ENCODE measurements at regions not wholly inside any gene's neighbourhood (a gene's known extent, or its start where the extent isn't known, plus 50 kb on each side); places are given as distances from the start of the nearest gene placed in this dataset.

DNA sequence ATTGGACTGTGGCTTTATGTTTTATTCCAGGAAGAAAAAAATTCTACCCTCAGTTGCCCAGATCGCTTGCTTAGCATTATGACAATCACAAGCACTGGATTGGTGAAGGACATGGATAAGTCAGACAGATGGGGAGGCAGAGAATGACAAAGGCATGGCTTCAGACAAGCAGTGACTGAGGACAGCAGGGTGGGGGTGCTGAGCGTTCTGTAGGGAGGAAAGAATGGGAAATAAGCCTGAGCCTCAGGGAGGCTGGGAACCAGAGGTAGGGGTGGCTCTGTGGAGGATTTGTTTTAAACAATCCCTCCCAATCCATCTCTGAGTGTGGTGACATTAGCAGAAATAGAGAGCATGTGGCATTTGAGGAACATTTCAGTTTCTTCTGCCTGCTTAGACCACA lies 896.9 kb downstream of the CCSER2 start:
- no peaks in the 10 kb centered on the region for H3K4me1 ChIP-seq
- H3K4me3 ChIP-seq = no peak overlapping the region
- no peak for DNase-seq
- intact Hi-C loops (cut with DNase I) = no loop called here
- WGBS, 2 donors = 69 to 74% methylated on average over 2 of the region's 2 CpGs
- H3K36me3 ChIP-seq = no peaks in the 10 kb centered on the region
- H3K27ac ChIP-seq = no peak overlapping the region
- no peaks in the 10 kb centered on the region for H3K9me3 ChIP-seq
- TF ChIP-seq, protein P1, sequence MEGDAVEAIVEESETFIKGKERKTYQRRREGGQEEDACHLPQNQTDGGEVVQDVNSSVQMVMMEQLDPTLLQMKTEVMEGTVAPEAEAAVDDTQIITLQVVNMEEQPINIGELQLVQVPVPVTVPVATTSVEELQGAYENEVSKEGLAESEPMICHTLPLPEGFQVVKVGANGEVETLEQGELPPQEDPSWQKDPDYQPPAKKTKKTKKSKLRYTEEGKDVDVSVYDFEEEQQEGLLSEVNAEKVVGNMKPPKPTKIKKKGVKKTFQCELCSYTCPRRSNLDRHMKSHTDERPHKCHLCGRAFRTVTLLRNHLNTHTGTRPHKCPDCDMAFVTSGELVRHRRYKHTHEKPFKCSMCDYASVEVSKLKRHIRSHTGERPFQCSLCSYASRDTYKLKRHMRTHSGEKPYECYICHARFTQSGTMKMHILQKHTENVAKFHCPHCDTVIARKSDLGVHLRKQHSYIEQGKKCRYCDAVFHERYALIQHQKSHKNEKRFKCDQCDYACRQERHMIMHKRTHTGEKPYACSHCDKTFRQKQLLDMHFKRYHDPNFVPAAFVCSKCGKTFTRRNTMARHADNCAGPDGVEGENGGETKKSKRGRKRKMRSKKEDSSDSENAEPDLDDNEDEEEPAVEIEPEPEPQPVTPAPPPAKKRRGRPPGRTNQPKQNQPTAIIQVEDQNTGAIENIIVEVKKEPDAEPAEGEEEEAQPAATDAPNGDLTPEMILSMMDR (IDR thresholded peaks at IDR 0.05) = no peak
- no peak for TF ChIP-seq POLR2A (IDR thresholded peaks at IDR 0.05)
- no peaks in the 10 kb centered on the region for H3K27me3 ChIP-seq

DNA sequence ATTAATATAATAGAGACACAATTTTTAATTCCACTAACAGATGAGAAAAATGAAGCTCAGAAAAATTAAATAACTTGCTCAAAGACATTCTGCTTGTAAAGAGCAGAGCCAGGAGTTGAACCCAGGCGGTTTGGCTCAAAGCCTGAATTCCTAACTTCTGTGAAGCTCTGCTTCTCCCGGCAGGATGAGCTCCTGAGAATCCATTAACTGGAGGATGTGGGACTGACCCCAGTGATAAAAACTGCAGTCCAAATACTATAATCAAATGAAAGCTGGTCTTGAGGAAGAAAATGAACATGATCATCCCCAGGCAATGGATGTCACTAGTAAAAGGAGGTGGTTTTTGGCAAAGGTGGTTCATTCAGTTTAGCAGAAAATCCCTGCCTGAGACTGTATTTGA lies 898.2 kb downstream of the CCSER2 start:
- Histone ChIP-seq H3K4me1 (no peaks in the 10 kb centered on the region), H3K27ac (no peak overlapping the region), H3K27me3 (no peaks in the 10 kb centered on the region), H3K4me3 (no peak overlapping the region), H3K36me3 (no peaks in the 10 kb centered on the region), H3K9me3 (no peaks in the 10 kb centered on the region)
- intact Hi-C loops (cut with DNase I) = no loop called here
- 48 to 51% methylated on average over 2 of the region's 2 CpGs for WGBS, 2 donors
- no peak for DNase-seq
- no peak for TF ChIP-seq POLR2A (IDR thresholded peaks at IDR 0.05)
- TF ChIP-seq, protein P1 (IDR thresholded peaks at IDR 0.05) = no peak

DNA sequence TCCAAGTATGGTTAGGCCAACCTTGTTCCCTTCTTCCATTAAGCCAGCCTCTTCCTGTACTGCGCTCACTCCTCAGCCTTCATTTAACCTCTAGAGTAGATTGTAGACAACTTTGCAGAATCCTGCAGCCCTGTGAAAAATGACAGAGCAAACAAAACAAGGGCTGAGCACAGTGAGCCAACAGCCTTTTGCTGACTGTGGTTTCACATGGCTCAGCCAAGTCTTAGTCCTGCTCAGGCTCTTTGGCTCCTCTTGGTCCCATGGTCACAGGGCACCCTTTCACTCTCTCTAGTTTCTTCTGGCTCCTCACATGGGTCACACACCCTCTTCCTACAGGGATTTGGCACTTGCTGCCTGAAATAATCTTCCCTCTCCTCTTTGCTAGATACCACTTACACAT lies 900.3 kb downstream of the CCSER2 start:
- no peak for DNase-seq
- H3K4me1 ChIP-seq = no peaks in the 10 kb centered on the region
- H3K27ac ChIP-seq = no peak overlapping the region
- no peak overlapping the region for H3K4me3 ChIP-seq
- no peaks in the 10 kb centered on the region for H3K36me3 ChIP-seq
- TF ChIP-seq POLR2A (IDR thresholded peaks at IDR 0.05) = no peak
- TF ChIP-seq, protein P1 (IDR thresholded peaks at IDR 0.05) = no peak
- no peaks in the 10 kb centered on the region for H3K9me3 ChIP-seq
- intact Hi-C loops (cut with DNase I) = no loop called here
- 77 to 83% methylated on average over 1 of the region's 1 CpG for WGBS, 2 donors
- no peaks in the 10 kb centered on the region for H3K27me3 ChIP-seq

DNA sequence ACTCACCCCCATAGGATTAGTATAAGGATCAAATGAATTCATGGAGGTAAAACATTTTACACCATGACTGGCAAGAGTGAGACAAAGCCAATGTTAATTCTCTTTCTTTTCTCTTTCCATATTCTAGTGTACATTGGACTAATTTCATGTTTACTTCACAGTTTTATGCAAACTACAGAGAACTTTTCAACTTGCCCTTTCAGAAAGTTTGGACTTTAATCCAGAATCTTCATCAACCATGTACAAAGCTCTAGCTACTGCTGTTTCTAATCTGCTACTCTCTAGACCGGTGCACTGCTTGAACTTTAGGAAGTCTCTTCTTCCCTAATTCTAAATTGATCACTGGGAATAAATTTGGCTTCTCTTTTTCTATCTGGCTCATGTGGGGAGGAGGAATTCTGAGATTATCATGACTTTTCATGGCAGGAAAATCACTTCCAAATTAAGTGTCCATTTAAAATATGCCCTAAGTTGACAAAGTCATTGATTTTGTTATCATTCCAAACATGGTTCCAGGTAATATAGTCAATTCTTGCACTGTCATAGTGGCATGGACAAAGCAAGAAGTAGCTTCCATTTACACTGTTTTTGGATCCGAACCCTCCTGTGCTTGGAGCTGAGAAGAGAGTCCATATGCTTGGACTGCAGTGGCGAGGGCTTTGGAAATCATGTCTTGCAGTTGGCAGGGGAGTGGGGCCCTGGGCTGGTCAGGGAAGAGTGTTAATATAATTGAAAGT lies 903.3 kb downstream of the CCSER2 start:
- 54 to 71% methylated on average over 3 of the region's 3 CpGs for WGBS, 2 donors
- intact Hi-C loops (cut with DNase I) = no loop called here

DNA sequence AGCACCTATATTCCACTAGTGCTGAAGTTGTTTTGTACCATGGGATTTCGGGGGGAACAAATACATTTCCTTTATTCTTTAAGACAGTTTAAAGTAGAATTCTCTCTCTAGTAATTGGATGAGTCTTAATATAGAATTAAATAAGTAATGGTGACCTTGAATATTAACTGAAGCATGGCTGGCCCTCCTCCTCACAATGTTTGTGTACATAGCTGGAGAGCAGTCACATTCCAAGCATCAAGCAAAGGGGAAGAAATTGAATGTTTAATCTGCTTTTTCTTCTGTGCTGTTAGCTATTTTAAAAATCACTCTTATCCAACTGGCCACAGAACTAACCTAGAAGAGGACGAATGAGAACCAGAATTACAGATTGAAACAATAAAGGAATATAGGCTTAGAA lies 906.9 kb downstream of the CCSER2 start:
- WGBS, 2 donors = 46 to 50% methylated on average over 2 of the region's 2 CpGs
- no peaks in the 10 kb centered on the region for H3K4me1 ChIP-seq
- H3K27me3 ChIP-seq = no peaks in the 10 kb centered on the region
- no peak for TF ChIP-seq POLR2A (IDR thresholded peaks at IDR 0.05)
- TF ChIP-seq, protein P1 (IDR thresholded peaks at IDR 0.05) = no peak
- intact Hi-C loops (cut with DNase I) = no loop called here
- no peak overlapping the region for H3K27ac ChIP-seq
- H3K36me3 ChIP-seq = no peaks in the 10 kb centered on the region
- H3K9me3 ChIP-seq = no peaks in the 10 kb centered on the region
- H3K4me3 ChIP-seq = no peak overlapping the region
- DNase-seq = no peak

More for the DNA sequence above, 903.3 kb downstream of the CCSER2 start:
- H3K9me3 ChIP-seq = no peaks in the 10 kb centered on the region
- no peaks in the 10 kb centered on the region for H3K4me1 ChIP-seq
- H3K27me3 ChIP-seq = no peaks in the 10 kb centered on the region
- no peak overlapping the region for H3K27ac ChIP-seq
- no peaks in the 10 kb centered on the region for H3K36me3 ChIP-seq
- no peak overlapping the region for H3K4me3 ChIP-seq
- no peak for DNase-seq
- TF ChIP-seq, protein P1 (IDR thresholded peaks at IDR 0.05) = no peak
- no peak for TF ChIP-seq POLR2A (IDR thresholded peaks at IDR 0.05)
